ENCODE measurements at regions not wholly inside any gene's neighbourhood (a gene's known extent, or its start where the extent isn't known, plus 50 kb on each side); places are given as distances from the start of the nearest gene placed in this dataset.

DNA sequence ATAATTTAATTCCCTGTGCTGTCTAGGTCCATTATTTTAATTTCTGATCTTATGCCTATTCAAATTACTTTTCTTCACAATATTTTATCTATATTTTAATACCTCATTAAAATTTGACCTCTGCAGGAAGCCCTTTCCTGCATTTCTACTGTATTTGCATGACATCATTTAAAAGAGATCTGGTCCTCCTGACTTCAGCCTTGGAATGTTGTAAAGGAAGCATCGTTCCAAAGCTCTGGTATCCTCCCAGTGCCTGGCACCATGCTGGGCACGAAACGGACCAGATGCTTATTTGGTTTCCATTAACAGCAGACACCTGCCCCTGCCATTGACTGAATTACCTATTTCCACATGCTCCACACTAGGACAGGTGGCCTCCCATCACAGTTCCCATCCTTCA, 247.5 kb downstream of the KLF6 start:
- DNase-seq: no peak

DNA sequence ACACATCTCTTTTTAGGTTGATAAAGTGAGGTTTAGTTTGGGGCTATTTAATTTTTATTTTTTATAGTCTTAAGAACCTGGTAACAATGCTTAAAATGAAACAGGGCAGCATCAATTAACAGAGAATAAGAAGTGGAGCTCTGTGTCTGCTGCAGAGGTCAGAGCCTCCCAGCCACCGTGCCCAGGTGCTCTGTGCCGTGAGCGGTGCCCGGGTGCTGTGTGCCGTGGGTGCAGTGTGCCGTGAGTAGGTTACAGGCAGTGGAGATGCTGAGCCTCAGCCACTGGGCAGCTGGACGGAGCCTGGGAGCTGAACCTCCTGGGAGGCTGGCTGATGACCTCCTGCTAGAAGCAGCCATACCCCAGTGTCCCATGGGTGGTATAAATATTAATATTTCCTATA, 250.0 kb downstream of the KLF6 start:
- no peak for DNase-seq

DNA sequence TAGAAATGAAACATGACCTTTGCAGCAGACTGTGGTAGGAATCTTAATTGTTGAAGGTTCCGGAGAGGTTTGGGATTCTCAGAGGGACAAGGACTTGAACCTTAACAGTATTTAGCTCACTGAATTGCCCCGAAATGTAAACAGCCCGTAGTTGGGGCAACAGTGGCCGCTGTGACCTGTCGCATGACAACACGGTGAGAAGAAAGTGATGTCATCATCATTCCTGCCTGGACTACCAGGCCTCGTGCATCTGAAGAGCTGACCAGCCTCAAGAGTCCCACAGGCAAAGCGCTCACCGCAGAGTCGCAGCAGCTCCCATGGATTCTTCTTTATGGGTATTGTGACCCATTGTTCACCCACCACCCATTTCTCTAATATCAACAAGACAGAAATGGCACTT, 250.6 kb downstream of the KLF6 start:
- DNase-seq: no peak

DNA sequence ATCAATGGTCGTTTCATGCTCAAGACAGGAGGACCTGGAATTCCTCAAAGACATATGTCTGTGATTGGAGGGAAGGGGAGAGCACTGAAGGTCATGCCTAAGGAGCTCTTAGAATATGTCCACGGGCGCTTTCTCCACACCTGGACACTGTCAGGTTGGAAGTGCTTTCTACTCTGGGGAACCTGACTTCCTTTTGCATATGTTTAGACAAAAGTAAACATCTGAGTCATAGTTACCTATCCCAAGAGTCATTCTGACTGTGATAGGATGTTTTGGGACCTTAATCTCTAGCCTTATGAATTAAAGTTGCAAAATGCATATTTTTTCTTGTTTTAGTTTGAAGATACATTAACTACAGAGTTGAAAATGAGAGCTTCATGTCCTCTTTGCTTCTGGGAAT, 251.7 kb downstream of the KLF6 start:
- DNase-seq: no peak

DNA sequence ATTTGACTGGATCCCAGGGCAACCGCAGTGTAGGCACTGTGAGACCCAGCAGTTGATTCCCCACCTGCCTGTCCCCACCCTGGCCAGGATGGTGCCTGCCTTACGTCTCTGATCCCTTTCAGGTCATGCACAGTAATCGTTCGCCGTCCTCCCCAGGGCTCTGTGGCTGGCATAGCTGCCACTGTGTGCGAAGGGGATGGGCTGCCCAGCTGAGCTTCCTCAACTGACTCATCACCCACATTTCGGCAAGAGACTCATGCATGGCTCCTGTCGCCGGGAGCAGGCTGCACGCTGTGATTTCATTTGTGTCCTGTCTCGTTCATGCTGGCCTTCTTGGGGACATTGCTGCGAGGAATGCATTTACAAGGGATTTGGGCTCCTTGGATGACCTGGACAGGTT, 252.4 kb downstream of the KLF6 start:
- DNase-seq: no peak

DNA sequence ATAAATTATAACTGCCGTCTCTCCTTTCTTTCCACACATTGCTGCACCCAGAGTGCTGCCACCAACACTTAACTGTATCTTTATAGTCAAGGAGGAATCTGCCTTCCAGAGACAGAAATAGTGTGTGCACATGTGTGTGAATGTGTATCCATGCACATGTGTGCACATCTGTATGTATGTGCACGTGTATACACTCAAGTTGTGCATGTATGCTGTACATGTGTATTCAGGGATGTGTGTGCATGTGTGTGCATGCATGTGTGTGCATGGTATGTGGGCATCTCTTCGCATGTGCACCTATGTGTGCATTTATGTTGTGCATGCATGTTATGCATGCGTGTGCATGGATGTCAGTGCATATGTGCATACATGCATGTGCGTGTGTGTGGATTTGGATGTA, 253.3 kb downstream of the KLF6 start:
- DNase-seq: no peak

DNA sequence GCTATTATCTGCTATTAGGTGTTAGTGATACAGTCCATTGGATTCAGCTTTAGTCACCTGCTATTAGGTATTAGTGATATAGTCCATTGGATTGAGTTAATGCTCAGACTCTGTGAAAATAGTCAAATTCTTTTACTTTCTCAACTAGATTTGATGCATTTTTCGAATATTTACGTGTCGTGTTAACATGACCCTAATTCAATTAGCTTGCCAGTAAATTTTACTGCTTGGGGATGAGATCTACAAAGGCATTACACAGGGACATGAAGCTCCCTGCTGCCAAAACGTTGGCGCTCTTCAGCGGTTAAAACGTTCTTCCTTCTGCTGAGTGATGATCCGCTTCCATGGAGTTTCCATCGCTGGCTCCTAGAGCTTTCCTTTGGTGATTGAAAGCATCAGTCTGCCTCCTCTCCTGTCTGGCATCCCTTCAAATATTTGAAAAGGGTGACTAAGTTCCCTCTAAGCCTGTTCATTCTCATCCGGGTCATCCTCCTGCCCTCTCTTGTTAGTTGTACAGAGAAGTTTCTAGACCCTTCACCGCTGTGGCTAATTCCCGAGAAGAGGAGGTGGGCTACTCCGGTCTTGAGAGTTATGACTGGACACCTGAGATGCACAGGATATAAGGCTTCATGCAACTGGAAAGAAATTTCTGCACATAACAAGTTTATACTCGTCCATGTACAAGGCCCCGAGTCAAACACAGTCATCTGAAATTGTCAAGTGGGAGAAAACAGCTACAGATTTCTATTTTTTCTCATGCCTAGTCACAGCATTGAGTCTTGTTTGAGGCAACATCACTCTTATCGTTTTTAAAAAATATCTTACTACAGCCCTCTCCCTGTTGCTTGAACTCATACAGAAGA, 254.0 kb downstream of the KLF6 start:
- DNase-seq: no peak

DNA sequence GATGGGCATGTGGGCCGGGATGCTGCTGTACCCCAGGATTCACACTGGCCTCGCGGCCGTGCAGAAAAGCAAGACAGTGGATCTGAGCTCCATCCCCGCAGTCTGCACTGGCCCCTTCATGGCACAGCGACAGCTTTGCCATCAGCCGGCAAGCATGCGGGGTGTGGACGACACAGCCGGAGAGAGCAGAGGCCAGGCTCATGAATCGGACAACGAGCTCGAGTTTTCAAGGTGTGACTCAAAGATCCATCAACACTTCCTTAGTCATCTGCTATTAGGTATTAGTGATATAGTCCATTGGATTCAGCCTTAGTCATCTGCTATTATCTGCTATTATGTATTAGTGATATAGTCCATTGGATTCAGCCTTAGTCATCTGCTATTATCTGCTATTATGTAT, 254.7 kb downstream of the KLF6 start:
- DNase-seq: no peak

DNA sequence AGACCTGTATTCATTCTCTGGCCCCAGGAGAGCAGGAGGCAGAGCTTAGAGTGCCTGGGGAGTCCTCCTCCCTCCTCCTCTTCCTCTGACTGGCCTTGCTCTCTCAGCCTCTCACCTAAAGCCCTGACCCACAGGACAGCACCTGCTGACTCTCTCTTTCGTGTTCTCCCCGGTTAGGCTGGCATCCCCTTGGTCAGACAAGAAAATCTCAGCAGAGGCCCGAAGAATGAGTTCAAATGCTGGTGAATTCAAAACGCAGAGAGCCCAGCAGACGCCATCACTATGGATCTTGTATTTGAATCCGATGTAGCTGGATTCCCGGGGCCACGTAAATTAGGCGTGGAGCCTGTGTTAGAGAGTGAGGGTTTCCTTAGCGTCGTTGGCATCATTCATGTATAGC, 255.3 kb downstream of the KLF6 start:
- no peak for DNase-seq

DNA sequence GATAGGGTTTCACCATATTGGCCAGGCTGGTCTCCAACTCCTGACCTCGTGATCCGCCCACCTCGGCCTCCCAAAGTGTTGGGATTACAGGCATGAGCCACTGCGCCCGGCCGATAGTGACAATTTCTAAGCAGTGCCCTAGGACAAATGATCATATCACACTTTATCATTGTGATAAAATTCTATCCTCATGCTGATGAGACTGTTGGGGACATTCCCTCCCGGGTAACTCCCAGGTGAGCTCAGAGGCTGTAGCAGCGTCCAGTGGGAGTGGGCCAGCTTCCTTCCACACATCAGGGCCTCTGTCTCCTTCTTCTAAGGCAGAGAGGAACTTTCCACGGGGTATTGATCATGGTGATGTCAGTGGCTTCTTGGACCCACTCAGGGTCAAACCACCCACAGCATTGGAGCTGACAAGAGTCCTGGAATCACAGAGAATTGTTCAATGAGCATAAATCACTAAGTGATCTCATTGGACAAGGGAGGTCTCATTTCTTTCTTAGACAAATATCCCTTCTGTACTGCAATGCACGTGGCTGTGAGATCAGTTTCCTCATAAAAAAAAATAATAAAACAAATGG, 256.1 kb downstream of the KLF6 start:
- DNase-seq: no peak

DNA sequence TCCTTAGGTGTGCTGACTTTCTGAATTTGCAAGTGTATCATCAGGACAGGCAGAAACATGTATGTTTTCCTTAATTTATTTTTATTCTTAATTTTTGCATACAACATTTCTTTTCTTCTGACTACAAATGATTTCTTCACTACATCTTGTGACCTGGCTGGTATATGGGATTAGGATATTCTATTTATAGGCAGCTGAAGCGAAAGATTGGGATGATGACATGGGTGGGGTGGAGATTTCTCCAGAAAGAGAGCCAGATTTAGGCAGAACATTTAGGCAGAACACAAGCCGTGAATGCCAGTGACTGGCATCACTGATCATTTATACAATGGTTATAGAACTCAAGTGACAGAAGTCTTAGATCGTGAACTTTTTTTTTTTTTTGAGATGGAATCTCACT, 256.7 kb downstream of the KLF6 start:
- no peak for DNase-seq

DNA sequence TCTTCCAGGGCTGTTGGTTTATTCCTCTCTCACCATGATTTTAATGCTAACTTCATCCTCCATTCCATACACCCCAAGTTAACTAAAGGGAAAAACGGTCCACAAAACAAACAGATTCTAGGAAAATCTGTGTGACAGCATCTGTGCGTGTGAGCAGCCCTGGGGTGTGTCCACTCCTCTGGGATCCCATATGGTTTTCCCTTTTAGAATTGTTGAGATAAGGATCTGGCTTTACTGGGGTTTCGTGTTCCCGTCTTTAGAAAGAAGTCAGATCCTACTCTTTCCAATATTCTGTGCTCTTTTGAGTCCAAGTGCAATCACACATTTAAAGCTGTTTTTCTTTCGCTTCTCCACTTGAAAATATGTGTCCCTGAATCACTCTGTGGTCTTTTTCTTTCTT, 257.1 kb downstream of the KLF6 start:
- DNase-seq: no peak

DNA sequence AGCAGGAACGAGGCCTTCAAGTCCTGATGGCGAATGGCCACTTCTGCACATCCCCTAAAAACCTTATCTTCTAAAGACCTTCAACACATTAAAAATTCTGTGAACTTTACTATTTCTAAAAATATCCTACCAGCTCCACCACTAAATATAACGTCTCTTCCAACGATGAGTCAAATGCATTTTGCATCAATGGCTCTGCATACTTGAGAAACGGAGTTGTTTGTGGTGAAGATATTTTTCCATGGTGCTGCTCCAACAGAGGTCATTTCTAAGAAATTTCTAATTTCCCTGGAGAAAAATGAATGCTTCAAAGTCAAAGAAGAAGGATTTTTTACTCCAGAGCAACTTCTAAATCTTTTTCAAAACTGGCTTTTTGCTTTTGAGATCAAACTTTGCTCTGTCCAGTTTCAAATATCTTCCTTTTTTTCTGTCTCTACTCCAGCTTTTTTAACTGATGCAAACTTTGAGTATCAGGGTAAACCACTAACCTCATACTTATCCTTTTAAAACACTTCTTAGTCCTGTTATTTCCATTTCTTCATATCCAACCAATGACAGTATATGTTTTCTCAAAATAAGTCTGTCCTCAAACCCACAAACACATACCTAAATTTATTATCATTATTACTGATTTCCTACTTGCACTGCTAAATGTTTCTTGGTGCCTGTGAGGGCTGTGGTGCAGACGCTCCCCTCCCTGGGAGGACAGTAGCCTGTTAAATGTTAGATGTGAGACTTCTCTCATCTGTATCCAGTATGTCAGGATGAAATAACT, 258.1 kb downstream of the KLF6 start:
- no peak for DNase-seq

DNA sequence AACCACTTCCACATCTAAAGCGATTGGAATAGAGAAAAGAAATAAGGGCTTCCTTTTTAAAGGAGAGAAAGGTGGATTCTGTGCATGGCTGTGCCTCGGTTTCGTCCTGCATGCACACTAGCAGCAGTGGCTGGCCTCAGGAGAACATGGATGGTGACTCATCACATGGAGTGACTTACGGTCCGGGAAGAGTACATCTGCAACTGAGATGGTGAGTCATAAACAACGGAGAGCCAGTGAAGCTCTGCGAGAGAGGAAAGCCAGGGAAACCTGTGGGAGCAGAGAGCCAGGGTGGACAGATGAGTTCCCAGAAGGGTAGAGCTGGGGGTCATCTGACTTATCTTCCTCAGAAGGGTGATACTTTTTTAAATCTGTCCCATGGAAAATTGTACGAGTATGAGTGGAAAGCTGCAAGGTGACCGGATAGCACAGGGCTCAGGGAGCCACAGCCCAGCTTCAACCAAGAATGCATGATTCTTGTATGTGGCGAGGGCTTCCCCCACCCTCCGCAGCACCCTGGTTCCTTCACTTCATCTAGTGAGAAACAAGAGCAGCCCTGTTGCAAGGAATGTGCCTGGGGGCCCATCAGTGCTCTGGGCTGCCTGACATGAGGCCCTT, 259.1 kb downstream of the KLF6 start:
- no peak for DNase-seq

DNA sequence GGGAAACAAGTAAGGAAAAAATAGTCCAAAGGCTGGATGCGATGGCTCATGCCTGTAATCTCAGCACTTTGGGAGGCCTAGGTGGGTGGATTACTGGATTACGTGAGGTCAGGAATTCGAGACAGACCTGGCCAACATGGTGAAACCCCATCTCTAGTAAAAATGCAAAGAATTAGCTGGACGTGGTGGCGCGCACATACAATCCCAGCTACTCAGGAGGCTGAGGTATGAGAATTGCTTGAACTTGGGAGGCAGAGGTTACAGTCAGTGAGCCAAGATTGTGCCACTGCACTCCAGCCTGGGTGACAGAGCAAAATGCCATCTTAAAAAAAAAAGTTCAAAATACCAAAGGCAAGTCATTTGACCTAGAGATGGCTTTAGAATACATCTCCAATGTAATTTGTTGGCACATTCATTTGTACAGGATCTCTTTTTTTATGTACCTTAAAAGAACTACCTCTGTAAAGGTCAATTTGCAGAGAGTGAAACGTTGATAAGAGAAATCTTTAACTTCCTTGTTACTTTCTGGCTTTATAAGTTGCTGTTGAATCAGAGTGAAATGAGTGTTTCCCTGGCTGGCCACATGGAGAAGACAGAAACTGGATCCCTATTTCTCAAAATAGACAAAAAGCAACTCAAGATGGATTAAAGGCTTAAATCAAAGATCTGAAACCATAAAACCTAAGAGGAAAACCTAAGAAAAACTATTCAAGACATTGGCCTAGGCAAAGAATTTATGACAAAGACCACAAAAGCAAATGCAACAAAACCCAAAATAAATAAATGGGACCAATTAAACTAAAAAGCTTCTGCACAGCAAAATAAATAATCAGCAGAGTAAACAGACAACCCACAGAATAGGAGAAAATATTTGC, 260.7 kb downstream of the KLF6 start:
- no peak for DNase-seq

DNA sequence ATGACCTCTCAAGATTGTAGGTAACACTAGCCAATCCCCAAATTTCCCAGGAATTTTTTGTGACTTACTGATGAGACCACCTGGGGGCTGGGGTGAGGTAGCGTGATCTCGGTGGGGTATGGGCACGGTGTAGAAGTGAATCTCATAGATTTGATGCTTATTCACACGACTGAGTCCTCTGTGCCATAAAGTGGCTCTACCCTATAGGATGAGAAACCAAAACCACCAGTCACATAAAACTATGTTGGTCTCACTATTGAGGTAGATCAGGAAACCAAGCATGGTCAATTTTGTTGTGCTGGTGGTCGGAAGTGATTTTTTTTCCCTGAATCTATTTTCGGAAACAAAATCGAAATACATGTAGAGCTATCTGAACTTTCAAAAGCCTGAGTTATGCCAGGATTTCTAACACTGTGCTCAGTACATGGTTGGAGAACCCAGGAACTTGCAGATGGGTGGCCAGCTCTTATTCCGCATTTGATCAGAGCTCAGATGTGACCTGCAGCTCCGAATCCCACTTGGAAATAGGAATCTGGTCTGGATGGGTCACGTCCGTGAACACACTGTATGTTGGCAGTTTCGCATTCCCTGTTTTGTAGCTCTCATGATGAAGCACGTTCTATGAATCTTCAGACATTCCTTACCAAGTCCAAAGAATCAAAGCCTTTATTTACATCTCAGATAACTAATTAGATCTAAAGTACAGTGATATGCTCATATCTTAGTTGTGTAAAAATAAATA, 261.5 kb downstream of the KLF6 start:
- no peak for DNase-seq

DNA sequence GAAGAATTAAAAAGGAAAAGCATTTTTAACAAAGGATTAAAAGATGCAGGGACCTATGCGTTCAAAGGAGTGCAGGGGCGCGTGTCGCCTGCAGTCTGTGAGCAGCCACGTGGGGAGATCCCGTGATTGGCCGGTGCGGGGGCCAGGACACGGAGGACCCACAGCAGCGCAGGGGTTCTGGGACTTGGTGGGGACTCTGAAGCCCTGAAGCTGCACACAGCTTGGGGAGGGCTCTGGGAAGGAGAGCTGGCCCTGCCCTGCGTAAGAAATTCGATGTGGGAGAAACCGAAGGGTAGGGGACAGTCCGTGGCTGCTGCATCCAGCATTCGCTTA, 268.1 kb downstream of the KLF6 start:
- no peak for DNase-seq

DNA sequence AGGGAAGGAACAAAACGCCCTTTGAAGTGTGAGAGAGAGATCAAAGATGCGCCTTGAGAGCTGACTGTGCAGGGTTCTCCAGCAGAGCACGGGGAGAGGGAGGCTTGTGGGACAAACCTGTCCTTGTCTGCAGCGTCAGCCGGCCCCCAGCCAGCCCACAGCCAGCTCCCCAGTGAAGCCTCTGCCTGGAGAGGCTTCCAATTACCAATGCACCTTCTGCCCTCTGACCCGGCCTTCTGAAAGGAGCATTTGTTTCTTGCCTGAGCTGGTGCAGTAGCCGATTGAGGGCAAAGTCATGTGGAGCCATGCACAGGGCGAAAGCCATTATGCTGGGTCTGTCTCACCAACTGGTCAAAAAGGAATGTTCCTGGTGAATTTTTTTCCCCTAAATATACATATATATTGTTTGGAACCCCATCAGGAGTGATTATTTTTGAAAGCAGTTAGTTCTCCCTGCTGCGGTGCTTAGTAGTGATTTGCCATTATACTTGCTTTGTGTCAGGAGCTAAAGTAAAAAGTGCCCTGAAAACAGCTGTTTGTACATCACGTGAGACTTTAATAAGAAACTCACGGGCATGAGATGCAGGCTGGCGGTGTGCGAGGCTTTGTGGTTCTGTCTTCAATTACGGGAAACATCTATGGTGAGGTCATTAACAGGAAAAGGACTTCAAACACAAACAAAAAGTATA, 268.6 kb downstream of the KLF6 start:
- no peak for DNase-seq

DNA sequence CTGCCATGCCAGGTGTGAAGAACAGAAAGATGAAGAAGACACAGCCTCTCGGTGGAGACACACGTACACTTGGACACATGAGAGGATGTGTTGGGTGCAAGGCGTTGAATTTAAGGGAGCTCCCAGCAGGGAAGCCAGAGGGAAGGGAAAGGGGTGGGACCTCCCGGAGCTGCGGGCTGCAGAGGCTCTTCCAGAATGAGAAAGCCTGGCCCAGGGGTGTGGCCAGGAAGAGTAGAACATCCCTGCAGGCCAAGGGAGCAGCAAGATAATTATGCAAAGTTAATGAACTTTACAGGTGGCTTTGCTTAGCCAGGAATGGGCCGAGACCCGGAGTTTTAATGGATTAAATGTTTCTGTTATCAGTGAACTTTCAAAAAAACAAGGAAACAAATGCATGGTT, 270.3 kb downstream of the KLF6 start:
- no peak for DNase-seq

DNA sequence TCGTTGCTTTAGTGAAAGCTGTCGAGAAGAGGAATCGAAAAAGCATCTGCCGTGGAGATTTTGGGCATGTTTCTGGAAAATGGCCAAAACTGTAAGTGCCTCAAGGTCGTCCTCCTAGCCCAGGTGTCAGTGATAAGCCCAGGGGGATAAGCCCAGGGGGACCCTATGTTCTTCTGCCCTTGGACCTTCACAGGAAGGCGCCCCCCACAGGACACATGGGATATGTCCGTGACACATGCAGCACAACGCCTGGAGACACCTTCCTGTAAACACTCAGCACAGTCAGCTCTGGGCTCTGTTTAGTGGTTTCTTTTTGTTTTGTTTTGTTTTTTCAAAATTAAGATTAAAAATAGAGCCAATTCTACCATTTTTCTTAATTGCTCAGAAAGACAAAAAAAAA, 272.7 kb downstream of the KLF6 start:
- DNase-seq: no peak

DNA sequence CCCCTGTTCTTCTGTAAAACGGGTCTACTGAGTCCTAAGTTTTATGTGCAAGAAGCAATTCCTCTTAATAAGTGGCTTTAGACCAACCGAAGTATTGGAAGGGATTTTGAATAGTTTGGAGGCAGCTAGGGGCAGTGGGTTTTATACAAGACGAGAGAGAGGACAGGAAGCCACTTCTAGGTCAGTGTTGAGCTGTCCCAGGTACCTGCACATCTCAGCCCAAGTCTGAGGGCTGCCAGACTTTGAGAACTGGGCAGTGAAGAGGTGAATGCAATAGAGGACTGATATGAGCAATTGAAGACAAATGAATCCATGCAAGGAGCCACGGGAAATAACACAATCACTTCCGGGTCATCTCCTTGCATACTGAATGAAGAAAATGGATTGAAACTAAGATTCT, 273.5 kb downstream of the KLF6 start:
- DNase-seq: no peak
